Activated CD4-positive, alpha-beta T cell treated with anti-CD3 and anti-CD28 coated beads for 1 hour (primary cell): ENCODE measurements at regions not wholly inside any gene's neighbourhood (a gene's known extent, or its start where the extent isn't known, plus 50 kb on each side); places are given as distances from the start of the nearest gene placed in this dataset.

Experiments used
- DNase-seq: peaks from one replicate; pipeline ENCODE4 v3.0.0-alpha.2; 2020

DNA sequence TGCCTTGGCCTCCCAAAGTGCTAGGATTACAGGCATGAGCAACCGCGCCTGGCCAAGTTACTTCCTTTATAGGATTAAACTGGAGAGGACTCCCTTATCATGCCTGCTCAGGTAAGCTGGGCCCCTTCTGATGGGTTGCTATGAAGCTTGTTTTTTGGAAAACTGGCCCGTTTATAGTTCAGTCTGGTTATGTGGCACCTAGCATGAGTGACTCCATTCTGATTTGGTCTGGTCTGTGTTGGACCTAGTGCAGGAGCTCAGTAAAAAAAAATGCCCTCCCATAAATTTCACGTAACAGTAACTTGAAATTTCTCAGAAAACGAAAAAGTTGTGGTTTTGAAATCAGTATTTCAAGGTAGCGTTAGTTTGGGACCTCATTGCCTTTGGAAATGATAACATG lies 448.4 kb downstream of the HACE1 start:
- no peak for DNase-seq

DNA sequence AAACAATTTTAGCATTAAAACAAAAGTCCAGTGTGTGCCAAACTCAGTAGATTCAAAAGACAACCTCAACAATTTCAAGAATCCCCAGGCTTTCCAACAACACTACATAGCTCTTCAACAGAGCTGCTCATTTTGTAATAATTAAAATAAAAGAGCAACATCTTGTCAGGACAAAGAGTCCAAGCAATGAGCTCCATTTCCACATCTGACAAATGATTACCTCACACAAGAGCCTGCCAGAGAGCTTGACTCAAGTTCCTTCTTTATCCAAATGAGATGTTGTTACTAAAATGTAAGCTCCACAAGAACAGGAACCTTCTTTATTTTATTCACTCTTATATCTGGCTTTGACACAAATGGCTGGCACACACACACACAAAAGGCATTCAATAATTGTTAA lies 449.8 kb downstream of the HACE1 start:
- DNase-seq, result no peak

DNA sequence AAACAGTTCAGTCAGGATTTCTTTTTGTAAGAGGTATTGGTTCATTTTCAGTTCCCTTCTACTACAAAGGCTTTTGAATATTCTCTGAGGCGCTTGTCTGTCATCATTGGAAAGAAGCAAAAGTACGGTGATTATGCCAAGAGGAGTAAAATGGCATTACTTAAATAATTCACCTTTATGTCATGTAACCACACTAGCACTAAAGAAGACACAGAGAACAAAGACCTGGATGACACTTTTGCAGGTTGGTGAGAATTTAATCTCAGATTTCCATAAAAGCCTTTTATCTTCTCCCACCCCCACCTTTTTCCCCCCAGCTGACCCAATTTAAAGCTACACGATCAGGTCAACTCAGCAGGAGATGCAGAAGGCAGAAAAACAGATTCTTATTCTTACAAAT lies 451.8 kb downstream of the HACE1 start:
- no peak for DNase-seq

DNA sequence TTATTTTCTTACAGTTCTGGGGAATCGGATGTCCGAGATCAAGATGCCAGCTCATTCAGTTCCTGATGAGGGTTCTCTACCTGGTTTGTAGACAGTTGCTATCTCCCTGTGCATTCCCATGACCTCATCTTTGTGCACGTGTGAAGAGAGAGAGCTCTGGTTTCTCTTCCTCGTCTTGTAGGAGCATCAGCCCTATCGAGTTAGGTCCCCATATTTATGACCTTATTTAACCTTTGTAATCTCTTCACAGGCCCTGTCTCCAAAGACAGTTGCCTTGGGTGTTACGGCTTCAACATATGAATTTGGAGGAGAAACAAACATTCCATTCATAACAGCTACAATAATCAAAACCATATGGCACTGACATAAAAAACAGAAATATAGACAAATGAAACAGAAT lies 455.3 kb downstream of the HACE1 start:
- DNase-seq, result no peak

DNA sequence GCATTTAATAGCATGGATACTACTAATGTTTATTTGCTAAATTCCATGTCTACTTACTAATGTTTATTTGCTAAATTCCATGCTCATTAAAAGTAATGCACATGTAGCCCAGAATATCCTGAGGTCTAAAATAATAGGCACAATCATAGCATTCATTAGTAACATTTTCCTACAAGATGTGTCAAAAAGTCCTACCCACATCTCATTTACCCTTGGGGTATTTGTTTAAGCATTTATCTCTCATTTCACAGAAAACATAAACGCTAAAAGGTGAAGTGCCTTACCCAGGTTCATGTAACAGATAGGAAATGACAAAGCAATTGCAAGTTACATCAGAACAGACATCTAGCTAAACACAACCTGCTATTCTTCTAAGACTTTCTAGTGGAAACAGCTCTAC lies 457.1 kb downstream of the HACE1 start:
- DNase-seq, result no peak

DNA sequence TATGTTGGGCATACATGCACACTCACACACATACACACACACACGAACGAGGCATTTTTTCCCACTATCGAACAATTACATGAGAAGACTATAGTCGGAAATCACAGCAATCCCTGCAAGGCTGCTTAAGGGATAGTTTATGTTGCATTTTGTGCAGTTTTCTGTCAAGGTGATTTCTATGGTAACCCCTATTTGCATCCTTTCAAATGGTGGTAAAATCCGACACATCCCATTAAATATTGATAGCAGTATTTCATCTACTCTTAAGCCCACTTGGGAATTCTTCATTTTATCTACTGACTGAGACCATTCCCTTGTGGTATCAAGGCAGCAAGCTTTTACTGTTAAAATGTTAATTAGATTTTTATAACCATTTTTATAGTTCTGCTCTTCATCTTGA lies 457.8 kb downstream of the HACE1 start:
- DNase-seq, result no peak

DNA sequence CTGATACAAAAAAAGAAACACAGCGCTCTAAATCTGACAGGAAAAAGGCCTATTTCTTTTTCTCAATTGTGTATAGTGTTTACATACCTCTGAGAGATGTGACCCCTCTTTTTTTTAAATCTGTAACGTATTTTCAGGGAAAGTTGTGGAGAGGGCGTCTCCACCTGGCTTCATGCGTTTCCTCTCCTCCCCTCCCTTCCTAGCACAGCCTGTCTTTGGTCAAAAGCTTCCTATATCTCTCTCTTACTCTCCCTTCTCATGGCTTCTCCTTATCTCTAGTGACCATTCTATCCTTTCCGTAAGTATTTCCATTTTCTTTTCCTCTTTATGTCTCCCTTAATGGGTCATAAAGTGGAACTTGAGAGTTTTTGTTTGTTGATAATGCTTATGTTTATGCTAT lies 458.9 kb downstream of the HACE1 start:
- DNase-seq, result no peak

DNA sequence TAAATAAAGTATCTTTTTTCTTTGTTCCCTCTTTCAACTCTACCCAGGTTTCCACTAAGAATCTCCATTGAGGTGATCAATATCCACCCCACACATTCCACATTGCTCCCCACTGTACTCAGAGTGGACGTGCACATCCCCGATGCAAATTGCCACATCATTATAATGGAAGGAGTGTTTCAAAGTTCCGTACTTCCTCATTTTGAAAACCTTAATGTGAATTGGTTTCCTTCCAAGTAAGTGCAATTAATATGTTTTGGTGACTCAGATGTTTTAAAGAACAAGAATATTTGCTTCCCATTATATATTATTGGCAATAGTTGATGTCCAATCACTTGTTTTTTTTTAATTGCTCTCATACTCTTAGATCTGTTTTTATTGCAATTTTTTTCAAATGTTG lies 463.6 kb downstream of the HACE1 start:
- DNase-seq, result no peak

DNA sequence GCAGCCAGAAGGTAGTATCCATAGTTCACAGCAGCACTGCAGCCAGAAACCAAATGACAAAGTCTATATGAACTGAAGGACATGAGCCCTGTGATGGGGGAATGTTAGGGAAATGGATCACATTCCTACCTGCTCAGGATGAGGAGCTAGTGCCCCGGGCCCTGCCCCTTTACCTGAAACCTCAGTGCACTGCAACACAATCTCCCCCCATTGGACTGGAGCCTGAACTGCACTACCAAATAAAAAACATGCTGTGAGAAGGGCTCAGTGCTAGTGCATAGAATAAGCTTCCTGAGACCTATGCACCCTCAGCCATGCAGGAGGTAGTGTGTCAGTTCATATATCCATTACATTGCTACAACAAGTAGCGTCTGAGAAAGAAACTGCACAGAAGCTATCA lies 477.8 kb downstream of the HACE1 start:
- no peak for DNase-seq

DNA sequence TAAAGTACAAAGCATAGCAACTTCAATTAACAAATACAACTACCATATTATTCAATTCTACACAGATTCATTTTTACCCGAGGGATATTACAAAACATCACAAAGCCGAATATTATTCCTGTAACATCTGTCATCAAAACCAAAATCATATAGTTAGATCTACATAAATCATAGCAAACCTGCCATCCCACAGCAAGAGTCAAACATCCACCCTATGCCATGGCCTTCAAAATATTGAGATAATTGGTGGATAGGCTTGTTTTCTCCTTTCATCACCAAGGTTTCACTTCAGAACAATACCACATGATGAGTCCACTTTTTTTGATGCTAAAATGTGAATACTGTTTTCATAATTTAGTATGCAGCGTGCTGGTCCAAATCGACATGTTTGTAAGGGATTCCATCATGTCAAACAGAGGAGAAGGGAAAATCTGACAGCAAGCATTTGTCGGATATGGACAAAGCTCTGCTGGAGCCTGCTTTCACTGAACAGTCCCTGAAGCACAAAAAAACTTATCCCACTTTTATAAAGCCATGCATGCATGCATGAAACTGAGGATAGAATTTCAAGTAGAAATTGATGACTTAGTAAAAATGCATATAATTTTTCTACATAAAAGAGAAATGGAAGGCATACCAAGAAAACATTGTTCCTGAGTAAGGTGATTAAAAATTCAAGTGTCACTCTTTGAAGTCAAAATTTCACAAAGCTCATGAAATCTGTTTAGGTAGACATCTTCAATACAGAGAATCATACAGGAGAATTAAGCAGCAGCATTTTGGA lies 494.1 kb downstream of the HACE1 start:
- DNase-seq, result no peak

DNA sequence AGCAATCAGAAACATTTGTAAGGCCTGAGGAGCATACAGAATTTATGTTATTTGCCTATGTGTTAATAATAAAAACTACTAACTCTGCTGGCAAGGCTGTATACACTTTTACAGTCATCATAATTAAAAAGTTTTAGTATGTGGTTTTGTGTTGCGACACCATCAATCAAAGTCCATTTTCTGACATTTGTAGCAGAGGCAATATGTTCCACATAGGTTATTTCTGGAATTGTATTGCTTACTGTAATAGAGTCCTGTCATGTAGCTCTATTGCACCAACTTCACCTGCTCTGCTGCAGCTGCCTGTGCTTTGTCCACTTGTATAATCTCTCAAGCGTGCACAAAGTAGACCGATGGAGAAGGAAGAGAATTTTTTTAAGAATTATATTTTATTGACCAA lies 501.8 kb downstream of the HACE1 start:
- no peak for DNase-seq

DNA sequence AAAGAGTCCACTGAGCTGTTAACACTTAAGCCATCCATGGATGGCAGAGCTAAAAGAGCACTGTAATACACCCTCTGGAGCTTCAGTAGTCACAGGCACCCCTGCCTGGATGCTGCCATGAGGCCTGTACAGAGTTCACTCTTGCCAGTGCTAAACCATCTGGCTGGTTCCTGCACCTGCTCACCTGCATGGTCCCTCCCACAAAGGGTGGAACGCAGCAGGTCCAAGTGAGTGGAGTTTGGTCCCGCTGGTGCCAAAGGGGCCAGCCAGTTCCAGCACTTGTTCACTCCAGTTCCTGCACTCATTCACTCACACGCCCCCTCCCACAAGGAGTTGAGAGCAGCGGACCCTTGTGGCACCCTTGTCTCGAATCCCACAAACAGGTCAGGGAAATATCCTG lies 503.5 kb downstream of the HACE1 start:
- DNase-seq, result no peak

DNA sequence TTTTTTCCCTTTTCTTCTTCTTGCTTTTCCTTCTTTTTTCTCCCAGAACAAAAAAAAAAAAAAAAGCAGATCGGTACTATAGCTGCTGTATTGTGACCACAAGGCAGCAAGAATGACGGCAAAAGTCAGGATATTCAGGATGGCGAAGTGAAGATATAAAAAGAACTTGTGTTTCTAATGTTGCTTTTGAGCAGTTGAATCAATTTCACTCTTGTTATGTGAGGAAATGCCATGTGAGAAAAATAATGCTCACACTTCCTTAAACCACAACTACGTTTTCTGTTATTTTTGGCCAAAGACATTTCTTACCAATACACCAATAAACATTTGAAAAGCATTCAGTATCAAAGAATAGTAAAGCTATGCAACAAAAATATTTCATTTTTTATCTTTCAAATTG lies 510.5 kb downstream of the HACE1 start:
- DNase-seq, result no peak

DNA sequence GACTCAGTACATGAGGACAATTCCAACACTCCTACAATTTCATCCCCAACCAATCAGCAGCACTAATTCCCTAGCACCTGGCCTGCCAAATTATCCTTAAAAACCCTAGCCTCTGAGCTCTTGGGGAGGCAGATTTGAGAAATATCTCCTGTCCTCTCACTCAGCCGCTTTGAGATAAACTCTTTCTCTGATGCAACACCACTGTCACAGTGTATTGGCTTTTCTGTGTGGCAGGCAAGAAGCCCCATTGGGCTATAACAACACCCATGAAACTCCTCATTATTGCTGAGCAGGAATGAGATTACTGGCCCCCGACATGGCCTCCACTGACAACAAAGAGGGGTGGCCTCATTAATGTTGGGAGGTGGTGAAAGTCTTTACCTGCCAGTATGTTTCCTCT lies 515.5 kb downstream of the HACE1 start:
- no peak for DNase-seq

DNA sequence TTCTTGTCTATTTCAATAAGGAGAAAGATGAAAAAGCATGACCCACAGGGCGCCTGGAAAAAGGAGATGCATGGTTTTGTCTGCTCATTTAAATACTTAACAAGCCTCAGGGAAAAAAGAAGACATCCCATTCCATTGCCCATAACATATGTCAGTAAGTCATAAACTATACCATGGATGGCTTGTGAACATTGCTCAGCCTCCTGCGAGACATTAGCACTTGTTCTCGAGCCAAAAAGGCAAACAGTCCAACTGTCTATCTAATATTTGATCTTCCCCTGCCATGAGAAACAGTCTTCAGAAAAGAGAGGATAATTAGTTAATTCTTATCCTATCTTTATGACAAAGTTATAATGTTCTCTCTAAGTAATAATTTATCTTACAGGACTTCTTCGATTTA lies 527.4 kb downstream of the HACE1 start:
- DNase-seq, result no peak

DNA sequence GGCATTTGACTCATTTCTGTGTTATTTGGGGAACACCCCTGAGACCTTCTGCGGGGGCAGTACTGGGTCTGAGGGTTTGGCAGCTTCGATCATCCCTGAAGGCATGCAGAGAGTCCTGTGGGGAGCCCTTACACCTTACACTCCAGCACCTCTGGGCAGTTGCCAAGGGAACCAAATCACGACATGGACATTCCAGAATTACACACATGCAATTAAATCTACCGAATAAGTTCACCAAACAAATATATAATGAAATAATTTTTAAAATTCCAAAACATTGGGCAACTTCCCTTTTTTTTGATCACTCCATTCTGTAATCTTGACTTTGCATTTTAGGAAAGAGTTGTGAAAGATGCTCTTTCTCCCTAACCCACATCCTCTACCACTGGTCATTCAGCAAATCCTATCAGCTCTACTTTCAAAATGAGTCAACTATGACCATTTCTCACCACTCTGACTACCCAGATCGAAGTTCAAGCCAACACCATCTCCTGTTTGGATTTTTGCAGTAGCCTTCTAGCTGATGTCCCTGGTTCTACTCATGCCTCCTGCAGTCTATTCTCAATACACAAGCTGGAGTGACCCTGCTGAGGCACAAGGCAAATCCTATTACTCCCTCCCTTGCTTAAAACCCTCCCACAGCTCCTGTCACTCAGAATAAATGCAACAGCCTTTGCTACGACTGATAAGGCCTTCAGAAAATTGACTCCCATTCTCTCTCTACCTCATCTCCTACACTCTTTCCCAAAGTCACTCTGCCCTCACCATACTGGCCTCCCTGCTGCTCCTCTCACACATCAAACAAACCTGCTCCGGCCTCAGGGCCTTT lies 533.3 kb downstream of the HACE1 start:
- no peak for DNase-seq

DNA sequence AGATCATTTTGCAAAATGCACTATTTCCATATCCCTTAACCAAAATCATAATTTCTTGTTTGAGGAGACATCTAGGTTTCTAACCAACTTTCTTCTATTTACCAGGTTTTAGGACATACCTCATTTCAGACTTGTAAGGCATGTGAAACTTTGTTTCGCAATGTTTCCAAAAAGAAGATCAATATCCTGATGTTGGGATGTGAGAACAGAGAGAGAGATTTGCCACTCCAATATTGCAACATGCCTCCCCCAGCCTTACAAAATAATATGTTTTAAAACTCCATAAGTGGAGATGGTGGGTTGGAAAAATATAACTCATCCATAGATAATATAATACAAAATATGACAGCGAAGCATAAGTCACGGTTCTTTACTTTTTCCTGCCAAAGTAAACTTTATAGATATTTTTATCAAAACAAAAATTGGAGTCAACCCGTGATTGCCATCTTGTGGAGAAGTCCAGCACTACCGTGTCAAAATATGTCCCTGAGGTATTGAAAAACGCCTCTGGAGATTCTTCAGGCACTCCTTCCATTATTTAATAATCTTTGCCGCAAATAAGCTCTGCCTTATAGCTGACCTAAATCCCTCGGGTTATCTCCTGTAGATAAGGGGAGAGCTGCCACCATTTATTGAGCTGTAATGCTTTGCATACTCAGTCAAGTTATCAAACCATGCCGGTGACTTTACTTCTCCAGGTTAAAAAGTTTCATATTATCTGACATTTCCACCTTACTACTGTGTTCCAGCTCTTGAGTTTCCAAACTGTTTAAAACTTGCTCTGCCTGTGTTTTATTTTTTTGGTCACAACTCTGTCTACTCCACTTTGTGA lies 534.2 kb downstream of the HACE1 start:
- DNase-seq, result no peak

DNA sequence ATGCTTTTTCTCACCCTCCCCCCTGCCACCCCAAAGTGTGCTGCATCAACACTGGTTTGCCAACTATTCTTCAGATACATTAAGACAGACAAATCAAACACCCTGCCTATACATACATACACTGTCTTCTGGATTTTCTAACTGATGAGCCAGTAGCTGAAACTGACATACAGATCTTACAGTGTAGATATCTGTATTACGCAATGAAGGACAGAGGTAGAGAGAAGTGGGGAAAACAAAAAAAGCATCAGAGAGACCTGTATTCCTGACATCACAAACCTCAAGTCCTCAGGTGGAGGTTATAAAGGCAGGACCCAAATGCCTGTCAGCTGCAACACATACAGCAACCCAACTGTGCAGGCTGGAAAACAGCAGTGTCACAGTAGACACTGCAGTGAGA lies 535.4 kb downstream of the HACE1 start:
- DNase-seq, result no peak

DNA sequence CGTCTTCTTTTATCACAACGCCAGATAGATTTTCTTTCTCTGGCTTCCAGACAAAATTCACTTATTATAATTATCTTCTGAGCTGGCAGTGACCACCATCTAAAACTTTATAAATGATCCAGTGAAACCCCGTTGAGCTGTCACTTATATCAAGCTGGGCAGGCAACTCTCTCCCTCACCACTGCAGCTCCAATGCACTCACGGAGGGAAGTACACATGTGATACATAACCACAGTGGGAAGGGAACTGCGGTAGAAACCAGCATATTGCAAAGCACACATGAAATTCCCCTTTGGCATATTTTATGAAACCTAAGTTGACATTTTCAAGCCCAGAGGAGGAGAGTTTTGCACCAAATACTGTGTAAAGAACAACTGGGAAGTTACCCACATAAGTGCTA lies 536.9 kb downstream of the HACE1 start:
- no peak for DNase-seq

DNA sequence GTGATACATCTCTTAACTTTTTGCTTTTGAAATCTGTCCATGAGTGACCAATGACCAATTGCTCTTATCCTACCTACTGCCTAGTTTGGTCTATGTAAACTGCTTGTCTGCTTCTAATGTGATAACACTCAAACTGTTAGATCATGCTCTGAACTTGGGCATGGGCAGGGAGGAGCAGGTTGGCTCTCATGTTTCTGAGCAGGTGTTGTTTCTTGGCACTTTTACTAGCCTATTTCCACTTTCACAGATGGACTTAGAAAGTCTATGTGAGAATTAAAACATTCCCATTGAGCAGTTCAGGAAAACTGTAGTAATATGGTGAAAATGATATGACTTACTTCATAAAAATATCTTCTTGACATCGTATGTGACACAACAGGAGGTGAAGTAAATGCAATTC lies 538.4 kb downstream of the HACE1 start:
- DNase-seq, result no peak

DNA sequence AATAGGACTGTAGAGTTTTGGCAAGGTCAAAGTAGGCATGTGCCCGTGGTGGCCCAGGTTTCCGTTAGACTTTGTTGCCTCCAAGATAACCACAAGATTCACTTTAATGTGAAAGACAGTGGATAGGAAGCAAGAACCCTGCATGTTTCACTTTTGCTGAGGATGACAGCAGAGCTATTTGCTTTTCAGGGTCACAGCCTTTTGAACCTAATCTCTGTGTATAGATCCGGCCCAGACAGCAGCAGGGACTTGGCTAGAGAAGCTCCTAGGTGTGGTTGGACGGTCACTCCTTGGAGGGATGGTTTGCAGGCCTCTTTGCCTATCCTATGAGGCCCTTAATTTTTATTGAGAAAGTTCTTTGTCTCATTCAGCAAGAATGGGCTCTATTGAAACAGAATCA lies 538.8 kb downstream of the HACE1 start:
- no peak for DNase-seq

DNA sequence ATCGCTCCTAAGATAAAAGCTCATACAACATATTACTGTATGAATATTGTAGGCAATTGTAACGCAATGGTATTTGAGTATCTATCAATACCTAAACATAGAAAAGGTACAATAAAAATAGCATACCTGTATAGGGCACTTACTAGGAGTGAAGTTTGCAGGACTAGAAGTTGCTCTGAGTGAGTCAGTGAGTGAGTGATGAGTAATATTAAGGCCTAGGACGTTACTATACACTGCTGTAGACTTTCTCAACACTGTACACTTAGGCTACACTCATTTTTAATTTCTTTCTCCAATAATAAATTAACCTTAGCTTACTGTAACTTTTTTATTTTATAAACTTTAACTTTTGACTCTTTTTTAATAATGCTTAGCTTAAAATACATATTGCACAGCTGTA lies 546.9 kb downstream of the HACE1 start:
- DNase-seq, result no peak

DNA sequence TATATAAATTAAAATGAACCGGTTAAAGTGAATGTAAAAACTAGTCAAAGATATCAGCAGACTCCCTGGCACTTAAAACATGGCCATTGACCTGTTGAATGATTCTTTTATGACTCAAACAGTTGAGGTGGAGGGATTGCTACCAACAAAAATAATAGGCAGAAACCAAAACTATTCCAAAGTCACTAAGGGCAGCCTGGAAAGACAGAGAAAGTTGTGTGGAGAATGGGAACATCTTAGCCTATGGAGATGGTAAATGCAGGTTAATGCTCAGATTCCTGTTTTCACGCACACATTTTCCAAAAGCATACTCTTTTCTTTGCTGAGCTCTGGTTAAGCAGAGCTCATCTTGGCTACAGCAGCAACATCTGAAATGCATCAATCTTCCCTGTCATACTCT lies 553.5 kb downstream of the HACE1 start:
- DNase-seq, result no peak

DNA sequence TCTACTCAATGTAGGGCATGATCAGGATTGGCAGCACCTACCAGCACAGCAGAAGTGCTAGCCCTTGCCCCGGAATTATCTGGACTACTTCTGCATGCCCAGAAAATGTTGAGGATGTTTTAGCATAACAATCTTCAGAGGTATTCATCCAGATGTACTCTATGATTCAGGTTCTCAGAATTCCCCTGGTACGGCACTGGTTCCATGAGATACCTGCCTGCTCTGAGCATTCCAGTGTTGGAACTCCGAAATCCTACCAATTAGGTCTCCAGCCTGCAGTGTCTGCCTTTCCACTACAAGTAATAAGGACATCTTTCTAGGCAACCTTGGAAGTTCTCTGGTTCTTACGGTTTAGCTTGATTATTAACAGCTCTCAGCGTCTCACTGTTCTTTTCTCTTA lies 554.5 kb downstream of the HACE1 start:
- no peak for DNase-seq
